Activated CD4-positive, alpha-beta T cell treated with anti-CD3 and anti-CD28 coated beads, Interleukin-10, Interleukin-2, amounts not matched to agents 100 ng/mL and 50 ng/mL, durations not matched to agents 16 hours and 8 hours (primary cell): ENCODE measurements at regions not wholly inside any gene's neighbourhood (a gene's known extent, or its start where the extent isn't known, plus 50 kb on each side); places are given as distances from the start of the nearest gene placed in this dataset.
"Not testable (repeated sequence)": the region's sequence is repeated elsewhere in the genome, so short reads cannot be mapped to it uniquely, and the experiment has no call there.

Experiments
- DNase-seq: peaks from one replicate; pipeline ENCODE4 v3.0.0-alpha.2; 2020

DNA sequence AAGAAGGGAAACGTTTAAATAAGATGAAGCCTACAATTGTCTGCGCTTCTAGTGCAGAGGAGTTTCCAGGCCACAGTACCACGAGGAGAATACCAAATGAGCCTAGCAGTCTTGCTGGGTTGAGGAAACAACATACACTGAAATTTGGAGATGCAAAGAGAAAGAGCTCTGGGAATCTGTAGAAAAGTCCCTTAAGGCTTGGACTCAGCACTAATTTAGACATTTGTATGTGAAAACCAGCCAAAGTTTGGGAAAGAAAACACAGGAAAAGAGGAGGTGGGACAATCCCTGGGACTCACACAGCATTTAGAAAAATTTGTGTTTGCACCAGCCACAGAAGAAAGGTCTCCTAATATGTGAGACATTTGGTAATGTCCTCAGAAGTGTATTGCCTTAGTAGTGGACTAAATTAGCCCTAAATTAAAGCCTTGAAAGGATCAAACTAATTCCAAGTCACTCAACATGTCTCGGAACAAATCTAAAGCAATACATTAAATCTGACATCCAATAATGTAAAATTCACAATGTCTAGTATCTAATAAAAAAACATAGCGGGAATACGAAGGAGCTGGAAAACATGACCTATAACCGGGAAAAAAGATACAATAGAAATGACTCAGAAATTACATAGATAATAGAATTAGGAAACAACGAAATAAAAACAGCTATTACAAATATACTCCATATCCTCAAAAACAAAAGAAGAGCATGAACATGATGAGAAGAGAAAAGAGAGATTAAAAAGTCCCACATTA lies 187.1 kb upstream of the NAMPT start:
- no peak for DNase-seq

GRCh38 chr7:106471021-106471420 lies 186.2 kb upstream of the NAMPT start:
- DNase-seq: no peak

GRCh38 chr7:106466867-106467266 lies 182.1 kb upstream of the NAMPT start:
- DNase-seq: no peak

- no peak for DNase-seq
These were observed 181.1 kb upstream of the NAMPT start for GRCh38 chr7:106465704-106466468.

- no peak for DNase-seq
These were observed 179.9 kb upstream of the NAMPT start for GRCh38 chr7:106464651-106465050.

DNA sequence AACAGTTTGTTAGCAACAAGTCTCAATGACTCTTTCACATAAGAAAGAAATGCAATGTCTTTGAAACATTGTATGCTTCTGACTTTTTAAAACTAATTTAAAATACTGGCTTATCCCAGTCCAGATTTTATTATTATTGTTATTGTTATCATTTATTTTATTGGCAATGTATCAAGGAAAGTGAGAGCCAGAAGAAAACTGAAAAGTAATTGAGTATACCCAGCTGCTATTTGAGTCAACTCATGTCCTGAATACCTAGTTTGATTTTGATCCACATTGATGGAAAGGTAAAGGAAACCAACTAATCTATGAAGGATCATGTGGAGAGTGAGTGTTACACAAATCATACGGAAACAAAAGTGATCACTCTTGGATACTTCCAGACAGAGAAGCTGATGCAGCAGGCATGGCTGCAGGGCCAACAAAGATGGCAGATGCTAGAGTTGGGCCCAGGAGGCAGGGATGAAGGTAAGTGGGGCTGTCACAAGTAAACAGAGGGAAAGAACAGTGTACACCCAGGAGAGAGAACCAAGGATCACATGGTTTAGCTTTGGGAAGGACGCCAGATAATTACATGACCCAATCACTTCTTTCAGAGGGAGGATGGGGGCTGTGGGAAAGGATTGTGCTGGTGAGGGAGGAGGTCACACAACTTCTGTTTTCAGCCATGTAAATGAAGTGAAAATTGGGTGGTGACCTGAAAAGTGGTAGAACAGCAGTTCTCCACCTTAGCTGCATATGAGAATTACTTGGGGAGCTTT lies 179.2 kb upstream of the NAMPT start:
- DNase-seq: no peak

- DNase-seq: no peak
These were observed 178.2 kb upstream of the NAMPT start for GRCh38 chr7:106462914-106463482.

DNA sequence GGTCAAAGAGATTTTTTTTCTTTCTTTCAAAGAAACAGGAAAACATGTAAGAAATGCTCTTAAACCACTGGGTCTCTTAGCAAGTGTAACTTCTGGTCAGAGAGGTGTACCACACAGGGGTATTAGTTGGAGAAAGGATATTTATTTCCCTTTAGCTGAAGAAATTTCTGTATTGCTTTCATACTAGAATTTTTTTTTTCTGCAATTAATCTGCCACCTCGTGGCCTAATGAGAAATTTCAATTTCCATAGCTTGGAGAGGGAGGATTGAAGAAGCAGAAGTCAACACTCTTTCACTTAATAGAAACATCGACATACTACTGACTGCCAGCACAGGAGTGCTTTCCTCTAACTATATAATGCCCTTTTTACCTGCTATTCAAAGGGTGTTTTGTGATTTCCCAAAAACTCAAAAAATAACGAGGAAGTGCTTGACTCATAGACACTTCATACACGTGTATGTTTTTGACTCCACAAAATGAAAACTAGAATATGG lies 177.6 kb upstream of the NAMPT start:
- peak; percentile 52 for DNase-seq

DNA sequence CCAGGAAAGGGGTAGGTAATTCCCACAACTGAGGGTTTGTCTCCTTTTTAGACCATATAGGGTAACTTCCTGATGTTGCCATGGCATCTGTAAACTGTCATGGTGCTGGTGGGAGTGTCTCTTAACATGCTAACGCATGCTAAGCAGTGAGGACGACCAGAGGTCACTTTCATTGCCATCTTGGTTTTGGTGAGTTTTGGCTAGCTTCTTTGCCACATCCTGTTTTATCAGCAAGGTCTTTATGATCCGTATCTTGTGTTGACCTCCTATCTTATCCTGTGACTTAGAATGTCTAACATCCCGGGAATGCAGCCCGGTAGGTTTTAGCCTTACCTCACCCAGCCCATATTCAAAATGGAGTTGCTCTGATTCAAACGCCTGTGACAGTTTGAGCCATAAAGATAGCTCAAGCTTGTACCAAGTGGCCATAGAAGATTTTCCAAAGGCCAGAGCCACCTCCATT lies 176.0 kb upstream of the NAMPT start:
- DNase-seq: no peak

- DNase-seq: no peak
These were observed 174.8 kb upstream of the NAMPT start for GRCh38 chr7:106459397-106460072.

GRCh38 chr7:106457678-106458077 lies 172.9 kb upstream of the NAMPT start:
- DNase-seq: no peak

GRCh38 chr7:106456329-106456728 lies 171.5 kb upstream of the NAMPT start:
- DNase-seq: no peak

GRCh38 chr7:106452031-106452851 lies 167.5 kb upstream of the NAMPT start:
- no peak for DNase-seq

- no peak for DNase-seq
These were observed 166.4 kb upstream of the NAMPT start for GRCh38 chr7:106451171-106451570.

GRCh38 chr7:106450716-106451115 lies 165.9 kb upstream of the NAMPT start:
- no peak for DNase-seq

DNA sequence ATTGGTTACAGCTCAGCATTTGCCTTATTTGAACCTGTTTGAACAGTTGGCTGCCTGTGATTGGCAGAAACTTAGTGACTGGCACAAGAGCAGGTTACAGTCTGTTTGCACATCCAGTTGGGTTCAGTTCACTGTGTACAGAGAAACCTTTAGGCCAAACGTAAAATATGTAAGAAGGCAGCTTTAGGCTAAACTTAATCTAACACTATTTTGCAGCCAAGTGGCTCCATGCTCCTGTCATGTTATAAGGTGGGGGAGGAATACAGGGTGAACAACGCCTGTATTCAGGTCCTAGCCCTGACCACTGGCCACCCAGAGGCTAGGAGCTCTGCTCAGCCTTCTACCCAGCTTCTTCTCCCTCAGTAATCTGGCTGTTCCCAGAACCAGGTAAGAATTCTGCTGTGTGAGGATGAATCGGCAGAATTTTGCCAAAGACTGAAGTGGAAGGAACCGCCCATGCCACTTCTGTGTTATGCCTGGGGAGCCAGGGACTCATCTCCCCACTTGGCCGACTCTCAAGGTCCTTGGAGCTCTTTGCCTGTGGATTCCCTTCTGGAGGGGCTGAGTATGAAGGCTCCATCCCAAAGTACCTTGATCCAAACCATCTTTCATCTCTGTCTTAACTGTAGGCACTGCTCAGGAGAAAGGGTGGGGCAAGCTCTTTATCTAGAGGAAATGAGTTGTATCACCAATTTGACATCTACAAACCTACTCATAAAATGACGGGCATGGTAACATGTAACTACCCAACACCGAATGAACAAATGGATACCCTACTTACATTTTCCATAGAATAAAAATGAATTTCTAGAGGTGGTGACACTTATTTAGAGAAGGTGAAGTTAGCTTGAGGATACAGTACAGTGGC lies 164.4 kb upstream of the NAMPT start:
- no peak for DNase-seq

- DNase-seq: no peak
These were observed 163.7 kb upstream of the NAMPT start for GRCh38 chr7:106448346-106448991.

- no peak for DNase-seq
These were observed 162.6 kb upstream of the NAMPT start for GRCh38 chr7:106447318-106447847.

DNA sequence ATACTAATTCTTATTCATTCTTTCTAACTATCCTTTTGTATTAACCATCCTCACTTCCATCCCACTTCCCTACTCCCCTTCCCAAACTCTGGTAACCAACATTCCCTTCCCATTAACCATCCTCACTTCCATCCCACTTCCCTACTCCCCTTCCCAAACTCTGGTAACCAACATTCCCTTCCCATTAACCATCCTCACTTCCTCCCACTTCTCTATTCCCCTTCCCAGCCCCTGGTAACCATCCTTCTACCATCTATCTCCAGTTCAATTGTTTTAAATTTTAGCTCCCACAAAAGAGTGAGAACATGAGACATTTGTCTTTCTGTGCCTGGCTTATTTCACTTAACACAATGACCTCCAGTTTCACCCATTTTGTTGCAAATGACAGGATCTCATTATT lies 160.6 kb upstream of the NAMPT start:
- not testable (repeated sequence) for DNase-seq
